ENCODE measurements at regions not wholly inside any gene's neighbourhood (a gene's known extent, or its start where the extent isn't known, plus 50 kb on each side); places are given as distances from the start of the nearest gene placed in this dataset.
A peak's percentile ranks its signal among the peaks of the same experiment; 100 is the strongest.
"Not testable (repeated sequence)": the region's sequence is repeated elsewhere in the genome, so short reads cannot be mapped to it uniquely, and the experiment has no call there.

GRCh38 chrX:109186939-109187338, 294.9 kb downstream of the GUCY2F start:
- no peak for DNase-seq (ENCODE audit: low spot score)
- intact Hi-C loops (cut with DNase I): no loop called here

- intact Hi-C loops (cut with DNase I): no loop called here
These were observed 297.3 kb downstream of the GUCY2F start for GRCh38 chrX:109184506-109185139.

GRCh38 chrX:109172091-109172602, 309.7 kb downstream of the GUCY2F start:
- DNase-seq (ENCODE audit: low spot score): no peak
- intact Hi-C loops (cut with DNase I): no loop called here

More at GRCh38 chrX:109184506-109185139, 297.3 kb downstream of the GUCY2F start:
- no peak for DNase-seq (ENCODE audit: low spot score)

- DNase-seq (ENCODE audit: low spot score): no peak
- intact Hi-C loops (cut with DNase I): no loop called here
These were observed 326.7 kb downstream of the GUCY2F start for GRCh38 chrX:109155161-109155560.

- DNase-seq (ENCODE audit: low spot score); intact Hi-C loops (cut with DNase I): not testable (repeated sequence)
These were observed 337.7 kb downstream of the GUCY2F start for GRCh38 chrX:109144173-109144572.

GRCh38 chrX:109140463-109140862, 341.4 kb downstream of the GUCY2F start:
- intact Hi-C loops (cut with DNase I): no loop called here
- no peak for DNase-seq (ENCODE audit: low spot score)

GRCh38 chrX:109134777-109135176, 347.1 kb downstream of the GUCY2F start:
- DNase-seq (ENCODE audit: low spot score): no peak
- intact Hi-C loops (cut with DNase I): no loop called here

- intact Hi-C loops (cut with DNase I): no loop called here
- no peak for DNase-seq (ENCODE audit: low spot score)
These were observed 356.6 kb downstream of the GUCY2F start for GRCh38 chrX:109125304-109125703.

- intact Hi-C loops (cut with DNase I): no loop called here
- DNase-seq (ENCODE audit: low spot score): no peak
These were observed 353.0 kb upstream of the IRS4 start for GRCh38 chrX:109089359-109089758.

- no peak for DNase-seq (ENCODE audit: low spot score)
- intact Hi-C loops (cut with DNase I): no loop called here
These were observed 341.4 kb upstream of the IRS4 start for GRCh38 chrX:109077788-109078187.

- peak; percentile 58 for DNase-seq (ENCODE audit: low spot score)
- intact Hi-C loops (cut with DNase I): not testable (repeated sequence)
These were observed 317.8 kb upstream of the IRS4 start for GRCh38 chrX:109054181-109054581.

- no peak for DNase-seq (ENCODE audit: low spot score)
- intact Hi-C loops (cut with DNase I): no loop called here
These were observed 313.5 kb upstream of the IRS4 start for GRCh38 chrX:109049903-109050302.

- DNase-seq (ENCODE audit: low spot score): no peak
- intact Hi-C loops (cut with DNase I): no loop called here
These were observed 313.1 kb upstream of the IRS4 start for GRCh38 chrX:109049416-109049815.

- intact Hi-C loops (cut with DNase I): no loop called here
- no peak for DNase-seq (ENCODE audit: low spot score)
These were observed 303.7 kb upstream of the IRS4 start for GRCh38 chrX:109040057-109040456.

GRCh38 chrX:109036624-109037023, 300.3 kb upstream of the IRS4 start:
- no peak for DNase-seq (ENCODE audit: low spot score)
- intact Hi-C loops (cut with DNase I): no loop called here

- DNase-seq (ENCODE audit: low spot score): no peak
- intact Hi-C loops (cut with DNase I): loop anchor here in 1 of 2 donors (10.0 kb wide), 1 partner anchor 1461 kb away; no protein-coding TSS in a partner anchor
These were observed 257.5 kb upstream of the IRS4 start for GRCh38 chrX:108993909-108994308.

- intact Hi-C loops (cut with DNase I): not testable (repeated sequence)
These were observed 236.5 kb upstream of the IRS4 start for GRCh38 chrX:108972899-108973298.

GRCh38 chrX:108947205-108947604, 210.8 kb upstream of the IRS4 start:
- no peak for DNase-seq (ENCODE audit: low spot score)
- intact Hi-C loops (cut with DNase I): no loop called here

More at GRCh38 chrX:108972899-108973298, 236.5 kb upstream of the IRS4 start:
- not testable (repeated sequence) for DNase-seq (ENCODE audit: low spot score)

- no peak for DNase-seq (ENCODE audit: low spot score)
- intact Hi-C loops (cut with DNase I): no loop called here
These were observed 210.2 kb upstream of the IRS4 start for GRCh38 chrX:108946531-108946930.

- intact Hi-C loops (cut with DNase I): no loop called here
- DNase-seq (ENCODE audit: low spot score): no peak
These were observed 209.6 kb upstream of the IRS4 start for GRCh38 chrX:108945883-108946523.

- no peak for DNase-seq (ENCODE audit: low spot score)
- intact Hi-C loops (cut with DNase I): no loop called here
These were observed 178.4 kb upstream of the IRS4 start for GRCh38 chrX:108914791-108915190.
